ENCODE measurements at regions not wholly inside any gene's neighbourhood (a gene's known extent, or its start where the extent isn't known, plus 50 kb on each side); places are given as distances from the start of the nearest gene placed in this dataset.

GRCh38 chr21:41621513-41621912 lies 113.6 kb upstream of the TMPRSS2 start:
- Histone ChIP-seq H3K27me3 (ENCODE audit: control insufficient read depth, insufficient read depth, low read length) (no peaks in the 10 kb centered on the region), H3K36me3 (ENCODE audit: control insufficient read depth, insufficient read depth, low read length) (no peaks in the 10 kb centered on the region), H3K9ac (no peak overlapping the region), H3K27ac (no peak overlapping the region), H2AFZ (no peak overlapping the region), H3K9me3 (ENCODE audit: control insufficient read depth, low read length) (no peaks in the 10 kb centered on the region), H3K4me3 (ENCODE audit: low read depth, low read length) (no peak overlapping the region), H3K79me2 (no peaks in the 10 kb centered on the region), H3K4me2 (ENCODE audit: low read length) (no peak overlapping the region), H3K4me1 (no peaks in the 10 kb centered on the region)
- no peak for TF ChIP-seq CTCF (IDR thresholded peaks at IDR 0.05)

- Histone ChIP-seq H3K4me2 (ENCODE audit: low read length) (no peak overlapping the region), H3K27me3 (ENCODE audit: control insufficient read depth, insufficient read depth, low read length) (no peaks in the 10 kb centered on the region), H3K9ac (no peak overlapping the region), H3K4me3 (ENCODE audit: low read depth, low read length) (no peak overlapping the region), H3K27ac (no peak overlapping the region), H3K4me1 (no peaks in the 10 kb centered on the region), H3K79me2 (no peaks in the 10 kb centered on the region), H3K9me3 (ENCODE audit: control insufficient read depth, low read length) (no peaks in the 10 kb centered on the region), H2AFZ (no peak overlapping the region), H3K36me3 (ENCODE audit: control insufficient read depth, insufficient read depth, low read length) (no peaks in the 10 kb centered on the region)
- no peak for TF ChIP-seq CTCF (IDR thresholded peaks at IDR 0.05)
Observed at GRCh38 chr21:41620982-41621381, 113.0 kb upstream of the TMPRSS2 start.

- TF ChIP-seq CTCF (IDR thresholded peaks at IDR 0.05): no peak
- no peaks in the 10 kb centered on the region for H3K79me2 ChIP-seq
- H3K4me2 ChIP-seq (ENCODE audit: low read length): no peak overlapping the region
- no peak overlapping the region for H3K4me3 ChIP-seq (ENCODE audit: low read depth, low read length)
- H2AFZ ChIP-seq: no peak overlapping the region
- no peak overlapping the region for H3K9ac ChIP-seq
- H3K9me3 ChIP-seq (ENCODE audit: control insufficient read depth, low read length): no peaks in the 10 kb centered on the region
- H3K27ac ChIP-seq: no peak overlapping the region
- no peaks in the 10 kb centered on the region for H3K4me1 ChIP-seq
- no peaks in the 10 kb centered on the region for H3K27me3 ChIP-seq (ENCODE audit: control insufficient read depth, insufficient read depth, low read length)
- H3K36me3 ChIP-seq (ENCODE audit: control insufficient read depth, insufficient read depth, low read length): no peaks in the 10 kb centered on the region
Observed at GRCh38 chr21:41620541-41620940, 112.6 kb upstream of the TMPRSS2 start.

GRCh38 chr21:41616031-41616591 lies 108.2 kb upstream of the TMPRSS2 start:
- TF ChIP-seq CTCF (IDR thresholded peaks at IDR 0.05): no peak
- Histone ChIP-seq H3K27me3 (ENCODE audit: control insufficient read depth, insufficient read depth, low read length) (no peaks in the 10 kb centered on the region), H3K4me3 (ENCODE audit: low read depth, low read length) (no peak overlapping the region), H3K4me1 (no peaks in the 10 kb centered on the region), H3K9me3 (ENCODE audit: control insufficient read depth, low read length) (no peaks in the 10 kb centered on the region), H3K4me2 (ENCODE audit: low read length) (no peak overlapping the region), H2AFZ (no peak overlapping the region), H3K79me2 (no peaks in the 10 kb centered on the region), H3K9ac (no peak overlapping the region), H3K36me3 (ENCODE audit: control insufficient read depth, insufficient read depth, low read length) (no peaks in the 10 kb centered on the region), H3K27ac (no peak overlapping the region)

GRCh38 chr21:41615613-41616012 lies 107.7 kb upstream of the TMPRSS2 start:
- Histone ChIP-seq H3K79me2 (no peaks in the 10 kb centered on the region), H3K4me3 (ENCODE audit: low read depth, low read length) (no peak overlapping the region), H3K27ac (no peak overlapping the region), H3K4me2 (ENCODE audit: low read length) (no peak overlapping the region), H2AFZ (no peak overlapping the region), H3K4me1 (no peaks in the 10 kb centered on the region), H3K9me3 (ENCODE audit: control insufficient read depth, low read length) (no peaks in the 10 kb centered on the region), H3K9ac (no peak overlapping the region), H3K27me3 (ENCODE audit: control insufficient read depth, insufficient read depth, low read length) (no peaks in the 10 kb centered on the region), H3K36me3 (ENCODE audit: control insufficient read depth, insufficient read depth, low read length) (no peaks in the 10 kb centered on the region)
- TF ChIP-seq CTCF (IDR thresholded peaks at IDR 0.05): no peak

All from parathyroid adenoma (tissue), 2 donors.